OCI-LY7 (cell line): ENCODE measurements at regions not wholly inside any gene's neighbourhood (a gene's known extent, or its start where the extent isn't known, plus 50 kb on each side); places are given as distances from the start of the nearest gene placed in this dataset.
"Not testable (repeated sequence)": the region's sequence is repeated elsewhere in the genome, so short reads cannot be mapped to it uniquely, and the experiment has no call there.

Experiments
- EZH2phosphoT487 ChIP-seq: fragments of 200-600 bp; sonication (generic); IDR thresholded peaks from 2 replicates; pipeline ENCODE4 v1.6.1; 2018; ENCODE audit warnings: low read depth, borderline replicate concordance, mild to moderate bottlenecking, mixed run types, antibody characterized with exemption, low read length, moderate library complexity, mixed read lengths
- TF ChIP-seq, protein P1 (sequence below): fragments of 200-600 bp; sonication (generic); conservative IDR thresholded peaks from 2 replicates; pipeline ENCODE4 v1.5.1; 2014; ENCODE audit warnings: mild to moderate bottlenecking, antibody characterized with exemption, low read length, moderate library complexity, mixed read lengths

DNA sequence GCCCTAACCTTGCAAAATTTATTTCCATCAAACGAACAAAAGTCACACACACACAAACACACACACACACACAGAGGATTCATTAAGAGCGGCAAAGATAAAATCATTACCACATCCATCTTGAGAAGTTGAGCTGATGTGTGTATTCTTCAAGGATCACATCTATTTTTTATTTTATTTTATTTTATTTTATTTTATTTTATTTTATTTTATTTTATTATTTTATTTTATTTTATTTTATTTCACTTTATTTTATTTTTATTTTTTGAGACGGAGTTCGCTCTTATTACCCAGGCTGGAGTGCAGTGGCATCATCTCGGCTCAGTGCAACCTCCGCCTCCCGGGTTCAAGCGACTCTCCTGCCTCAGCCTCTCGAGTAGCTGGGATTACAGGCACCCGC lies 71.3 kb upstream of the SHOX start:
- TF ChIP-seq, protein P1, sequence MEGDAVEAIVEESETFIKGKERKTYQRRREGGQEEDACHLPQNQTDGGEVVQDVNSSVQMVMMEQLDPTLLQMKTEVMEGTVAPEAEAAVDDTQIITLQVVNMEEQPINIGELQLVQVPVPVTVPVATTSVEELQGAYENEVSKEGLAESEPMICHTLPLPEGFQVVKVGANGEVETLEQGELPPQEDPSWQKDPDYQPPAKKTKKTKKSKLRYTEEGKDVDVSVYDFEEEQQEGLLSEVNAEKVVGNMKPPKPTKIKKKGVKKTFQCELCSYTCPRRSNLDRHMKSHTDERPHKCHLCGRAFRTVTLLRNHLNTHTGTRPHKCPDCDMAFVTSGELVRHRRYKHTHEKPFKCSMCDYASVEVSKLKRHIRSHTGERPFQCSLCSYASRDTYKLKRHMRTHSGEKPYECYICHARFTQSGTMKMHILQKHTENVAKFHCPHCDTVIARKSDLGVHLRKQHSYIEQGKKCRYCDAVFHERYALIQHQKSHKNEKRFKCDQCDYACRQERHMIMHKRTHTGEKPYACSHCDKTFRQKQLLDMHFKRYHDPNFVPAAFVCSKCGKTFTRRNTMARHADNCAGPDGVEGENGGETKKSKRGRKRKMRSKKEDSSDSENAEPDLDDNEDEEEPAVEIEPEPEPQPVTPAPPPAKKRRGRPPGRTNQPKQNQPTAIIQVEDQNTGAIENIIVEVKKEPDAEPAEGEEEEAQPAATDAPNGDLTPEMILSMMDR, result not testable (repeated sequence)
- not testable (repeated sequence) for TF ChIP-seq EZH2phosphoT487
